ENCODE measurements at regions not wholly inside any gene's neighbourhood (a gene's known extent, or its start where the extent isn't known, plus 50 kb on each side); places are given as distances from the start of the nearest gene placed in this dataset.
"Not testable (repeated sequence)": the region's sequence is repeated elsewhere in the genome, so short reads cannot be mapped to it uniquely, and the experiment has no call there.

GRCh38 chr9:108427751-108428150 is 428.0 kb downstream of the ACTL7B start:
- no peak for TF ChIP-seq CTCF (conservative IDR thresholded peaks at IDR 0.05)
- H3K14ac ChIP-seq (ENCODE audit: insufficient read depth, low read length), result no peak overlapping the region
- DNase-seq, result no peak
- no peak overlapping the region for H3K56ac ChIP-seq (ENCODE audit: insufficient read length, low read depth, low read length)
- no peak overlapping the region for H4K5ac ChIP-seq (ENCODE audit: insufficient read length, low read depth, low read length)
- no peaks in the 10 kb centered on the region for H4K20me1 ChIP-seq (ENCODE audit: control insufficient read depth, insufficient read depth, insufficient read length)
- no peaks in the 10 kb centered on the region for H3K79me2 ChIP-seq (ENCODE audit: insufficient read depth, low read length)
- WGBS (ENCODE audit: extremely low coverage, insufficient read length, low lambda C conversion rate), result no CpG with 5 or more reads among the region's 3 CpGs
- no peak overlapping the region for H3K23ac ChIP-seq (ENCODE audit: insufficient read length, low read depth, low read length)
- no peak overlapping the region for H4K91ac ChIP-seq (ENCODE audit: insufficient read length, low read depth, low read length)
- no peak overlapping the region for H2AK5ac ChIP-seq (ENCODE audit: insufficient read length, low read length)
- H3K4me2 ChIP-seq (ENCODE audit: insufficient read depth, insufficient read length, low read length), result no peak overlapping the region
- H3K79me1 ChIP-seq (ENCODE audit: insufficient read depth, low read depth, low read length, poor library complexity, severe bottlenecking), result no peaks in the 10 kb centered on the region
- Mint-ChIP-seq H3K27ac (no peak overlapping the region), H3K27me3 (ENCODE audit: low read depth) (no peaks in the 10 kb centered on the region), H3K4me1 (0 out of 4 replicates have a peak, but pooled peaks cover 2% of the 10 kb centered on the region in 2 experiments), H3K4me3 (no peak overlapping the region), H3K36me3 (ENCODE audit: insufficient read depth in 1 of 3, low read depth in 3 of 3) (peaks cover 0 to 9% (median 3%) of the 10 kb centered on the region in 3 experiments; a peak in 2 of 7 replicates), H3K9me3 (peaks cover 8 to 9% of the 10 kb centered on the region in 2 experiments)
- no peak overlapping the region for H2BK120ac ChIP-seq (ENCODE audit: low read depth, low read length, poor library complexity, severe bottlenecking)
- no peak overlapping the region for H2AFZ ChIP-seq (ENCODE audit: low read length)
- no peaks in the 10 kb centered on the region for H3K9me3 ChIP-seq (ENCODE audit: control insufficient read depth, low read depth, low read length)
- no peak overlapping the region for H3K9ac ChIP-seq (ENCODE audit: extremely low read depth, insufficient read length, low read length)
- no peak overlapping the region for H3K27ac ChIP-seq (ENCODE audit: insufficient read length, low read depth, low read length)
- no peak overlapping the region for H3K18ac ChIP-seq (ENCODE audit: insufficient read length, low read depth, low read length)
- H3K4ac ChIP-seq (ENCODE audit: low read depth, low read length), result no peak overlapping the region
- H2BK5ac ChIP-seq (ENCODE audit: insufficient read length, low read length), result no peak overlapping the region
- no peaks in the 10 kb centered on the region for H3K27me3 ChIP-seq (ENCODE audit: insufficient read depth, low read length)
- no peak overlapping the region for H2BK20ac ChIP-seq (ENCODE audit: low read depth, low read length, poor library complexity, severe bottlenecking)
- no peaks in the 10 kb centered on the region for H3K23me2 ChIP-seq (ENCODE audit: insufficient read length, low read depth, low read length, poor library complexity, severe bottlenecking)
- H2BK12ac ChIP-seq (ENCODE audit: insufficient read length, low read depth, low read length), result no peak overlapping the region
- no peak overlapping the region for H3T11ph ChIP-seq (ENCODE audit: low read length)
- no peak overlapping the region for H4K8ac ChIP-seq (replicated peaks; ENCODE audit: insufficient read length, low read depth, low read length)
- H2BK15ac ChIP-seq (ENCODE audit: low read depth, low read length), result no peak overlapping the region
- H3K4me1 ChIP-seq (ENCODE audit: insufficient read depth, low read length), result no peaks in the 10 kb centered on the region

- not testable (repeated sequence) for H3K9me3 ChIP-seq (ENCODE audit: control insufficient read depth, low read depth, low read length); H3K27ac Mint-ChIP-seq; H3K9me3 Mint-ChIP-seq; H3K23me2 ChIP-seq (ENCODE audit: insufficient read length, low read depth, low read length, poor library complexity, severe bottlenecking); H2BK12ac ChIP-seq (ENCODE audit: insufficient read length, low read depth, low read length); H3K27me3 Mint-ChIP-seq (ENCODE audit: low read depth); H2BK20ac ChIP-seq (ENCODE audit: low read depth, low read length, poor library complexity, severe bottlenecking); H3K4me2 ChIP-seq (ENCODE audit: insufficient read depth, insufficient read length, low read length); H2BK120ac ChIP-seq (ENCODE audit: low read depth, low read length, poor library complexity, severe bottlenecking); H2BK15ac ChIP-seq (ENCODE audit: low read depth, low read length); H3K9ac ChIP-seq (ENCODE audit: extremely low read depth, insufficient read length, low read length); H2AFZ ChIP-seq (ENCODE audit: low read length); H2AK5ac ChIP-seq (ENCODE audit: insufficient read length, low read length); H4K20me1 ChIP-seq (ENCODE audit: control insufficient read depth, insufficient read depth, insufficient read length); H3K4ac ChIP-seq (ENCODE audit: low read depth, low read length); H3K27me3 ChIP-seq (ENCODE audit: insufficient read depth, low read length); H3K79me2 ChIP-seq (ENCODE audit: insufficient read depth, low read length); H4K91ac ChIP-seq (ENCODE audit: insufficient read length, low read depth, low read length); H3K18ac ChIP-seq (ENCODE audit: insufficient read length, low read depth, low read length); H3K79me1 ChIP-seq (ENCODE audit: insufficient read depth, low read depth, low read length, poor library complexity, severe bottlenecking); H3K4me1 Mint-ChIP-seq; H3K4me1 ChIP-seq (ENCODE audit: insufficient read depth, low read length); H3K36me3 Mint-ChIP-seq (ENCODE audit: insufficient read depth in 1 of 3, low read depth in 3 of 3); H3K4me3 Mint-ChIP-seq; H3K23ac ChIP-seq (ENCODE audit: insufficient read length, low read depth, low read length); DNase-seq; H3K14ac ChIP-seq (ENCODE audit: insufficient read depth, low read length); H3K27ac ChIP-seq (ENCODE audit: insufficient read length, low read depth, low read length); H3T11ph ChIP-seq (ENCODE audit: low read length); H4K5ac ChIP-seq (ENCODE audit: insufficient read length, low read depth, low read length); H2BK5ac ChIP-seq (ENCODE audit: insufficient read length, low read length); H3K56ac ChIP-seq (ENCODE audit: insufficient read length, low read depth, low read length); H4K8ac ChIP-seq (replicated peaks; ENCODE audit: insufficient read length, low read depth, low read length)
- WGBS (ENCODE audit: extremely low coverage, insufficient read length, low lambda C conversion rate), result no CpG with 5 or more reads among the region's 3 CpGs
These were observed 429.3 kb downstream of the ACTL7B start for GRCh38 chr9:108426421-108426940.
